Stromal cell of bone marrow (primary cell): ENCODE measurements at regions not wholly inside any gene's neighbourhood (a gene's known extent, or its start where the extent isn't known, plus 50 kb on each side); places are given as distances from the start of the nearest gene placed in this dataset.

Source experiments
- DNase-seq: peaks from one replicate; pipeline ENCODE4 v3.0.0-alpha.2; 2012; ENCODE audit warnings: low read depth

DNA sequence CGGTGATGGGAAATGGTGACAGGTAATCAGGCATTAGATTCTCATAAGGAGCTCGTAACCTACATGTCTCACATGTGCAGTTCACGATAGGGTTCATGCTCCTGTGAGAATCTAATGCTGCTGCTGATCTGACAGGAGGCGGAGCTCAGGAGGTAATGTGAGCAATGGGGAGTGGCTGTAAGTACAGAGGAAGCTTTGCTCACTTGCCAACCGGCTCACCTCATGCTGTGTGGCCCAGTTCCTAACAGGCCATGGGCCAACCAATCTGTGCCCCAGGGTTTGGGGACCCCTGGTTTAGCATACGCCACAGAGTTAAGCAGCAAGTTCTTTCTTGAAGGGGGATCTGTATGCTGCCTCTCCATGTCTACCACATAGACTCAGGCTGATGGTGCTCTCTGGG is 133.1 kb downstream of the IQUB start:
- DNase-seq = no peak

DNA sequence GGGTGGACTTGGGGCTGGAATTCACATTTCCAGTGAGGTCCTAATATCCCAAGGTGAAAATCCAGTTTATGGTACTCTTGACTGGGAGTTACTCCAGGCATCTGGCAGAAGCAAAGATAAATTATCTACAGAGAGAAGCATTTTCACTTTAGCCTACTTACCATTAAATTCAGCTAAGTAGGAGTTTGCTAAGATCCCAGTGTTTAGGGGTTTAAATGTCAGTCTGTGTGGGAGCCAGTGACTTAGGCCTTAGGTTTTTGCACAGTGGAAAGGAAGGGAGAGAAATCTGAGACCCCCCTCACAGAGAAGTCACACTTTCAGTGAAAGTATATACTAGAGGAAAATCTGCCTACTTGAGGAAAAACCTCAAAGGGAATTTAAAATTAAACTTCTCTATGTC is 134.2 kb downstream of the IQUB start:
- no peak for DNase-seq

DNA sequence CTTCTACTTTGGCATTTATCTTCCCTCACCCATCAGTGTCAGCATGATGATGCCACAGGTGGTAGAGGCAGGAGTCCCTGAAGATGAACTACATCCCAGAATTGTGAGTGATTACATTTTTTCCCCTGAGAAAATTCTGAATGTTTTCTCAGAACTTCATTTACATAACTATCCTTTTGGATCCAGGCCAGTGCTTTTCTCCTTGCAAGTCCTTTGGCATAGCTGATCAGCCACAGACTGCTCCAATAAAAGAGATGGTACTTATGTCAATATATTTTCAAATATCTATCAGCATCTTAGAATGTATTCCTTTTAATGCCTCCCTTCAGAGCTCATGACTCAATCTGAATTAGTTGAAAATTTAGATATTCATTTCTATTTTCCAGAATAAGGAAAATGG is 135.5 kb downstream of the IQUB start:
- no peak for DNase-seq

DNA sequence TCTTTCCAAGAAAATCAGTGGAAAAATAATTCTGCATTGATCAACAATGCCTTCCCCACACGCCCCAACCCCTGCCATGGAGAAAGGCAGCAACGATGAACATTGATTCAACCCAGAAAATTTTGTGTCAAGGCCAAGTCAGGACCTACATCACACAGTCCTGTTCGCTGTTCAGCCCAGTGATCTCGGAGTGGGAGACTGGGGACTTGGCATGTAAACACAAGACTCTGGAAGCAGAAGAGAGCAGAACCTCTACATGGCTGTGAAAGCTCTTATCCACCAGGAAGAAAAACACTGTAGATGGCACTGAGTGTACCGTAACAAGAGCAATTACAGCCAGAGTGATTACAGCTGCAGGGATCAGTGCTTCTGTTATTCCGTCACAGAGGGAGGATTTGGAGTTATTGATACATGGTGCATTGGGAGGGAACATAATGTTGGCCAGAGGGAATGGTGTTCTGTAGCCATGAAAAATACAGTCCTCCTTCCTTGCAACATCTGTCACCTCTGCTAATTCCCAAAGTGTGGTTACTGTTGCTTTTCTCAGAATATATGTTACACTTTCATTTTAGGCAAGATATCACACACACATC is 136.6 kb downstream of the IQUB start:
- DNase-seq = no peak

DNA sequence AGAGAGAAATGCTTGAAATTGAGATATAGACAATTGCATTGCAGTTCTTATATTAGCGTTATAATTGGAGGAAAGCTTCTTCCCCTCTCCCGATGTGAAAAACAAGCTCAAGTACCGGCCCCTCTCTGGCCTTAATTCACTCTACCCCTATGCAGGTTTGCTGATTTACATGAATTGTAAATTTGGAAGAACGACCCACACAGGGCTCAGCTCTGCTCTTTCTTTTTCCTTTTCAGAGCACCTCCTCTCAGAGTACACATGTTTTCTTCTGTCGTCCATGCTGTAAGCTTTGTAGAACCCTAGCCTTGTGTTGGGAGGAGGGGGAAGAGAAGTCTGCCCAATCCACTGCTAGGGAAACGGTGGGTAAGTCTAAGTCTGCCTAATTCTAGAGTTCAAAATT is 140.8 kb downstream of the IQUB start:
- DNase-seq = no peak

DNA sequence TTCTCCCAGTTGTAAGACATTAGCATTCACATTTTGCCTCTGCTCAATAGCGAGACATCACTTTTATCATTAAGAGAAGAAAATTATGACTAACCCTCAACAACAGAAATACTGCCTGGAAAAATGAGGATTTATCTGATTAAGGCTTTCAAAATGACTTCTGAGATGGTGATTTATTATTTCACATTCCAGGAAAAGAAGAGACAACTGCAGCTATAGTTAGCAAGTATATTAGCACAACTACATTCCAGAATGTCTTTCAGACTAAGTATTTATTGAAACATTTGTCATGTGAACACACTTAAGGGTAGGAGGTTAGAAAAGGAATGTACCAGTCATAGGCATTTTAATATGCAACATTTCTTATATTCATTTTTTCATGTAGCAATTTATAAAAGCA is 162.0 kb downstream of the IQUB start:
- DNase-seq = no peak

DNA sequence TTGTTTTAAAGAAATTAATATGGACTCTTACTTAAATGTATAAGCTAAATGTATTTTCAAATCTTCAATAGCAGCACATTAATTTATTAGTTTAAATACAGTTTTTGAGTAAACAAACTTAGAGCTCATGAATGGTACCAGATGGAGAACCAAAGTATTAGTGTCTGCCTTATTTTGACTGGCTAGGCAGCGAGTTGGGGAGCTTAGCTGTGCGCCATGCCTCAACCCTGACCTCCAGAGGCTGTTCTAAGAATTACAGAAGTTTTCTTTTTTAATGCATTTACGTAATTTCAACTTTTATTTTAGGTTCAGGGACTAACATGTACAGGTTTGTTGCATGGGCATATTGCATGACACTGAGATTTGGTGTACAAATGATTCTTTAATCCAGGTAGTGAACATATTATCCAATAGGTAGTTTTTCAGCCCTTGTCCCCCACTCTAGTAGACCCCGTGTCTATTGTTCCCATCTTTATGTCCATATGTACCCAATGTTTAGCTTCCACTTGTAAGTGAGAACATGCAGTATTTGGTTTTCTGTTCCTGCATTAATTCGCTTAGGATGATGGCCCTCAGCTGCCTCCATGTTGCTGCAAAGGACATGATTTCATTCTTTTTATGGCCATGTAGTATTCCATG is 166.8 kb downstream of the IQUB start:
- peak; percentile 7 for DNase-seq

DNA sequence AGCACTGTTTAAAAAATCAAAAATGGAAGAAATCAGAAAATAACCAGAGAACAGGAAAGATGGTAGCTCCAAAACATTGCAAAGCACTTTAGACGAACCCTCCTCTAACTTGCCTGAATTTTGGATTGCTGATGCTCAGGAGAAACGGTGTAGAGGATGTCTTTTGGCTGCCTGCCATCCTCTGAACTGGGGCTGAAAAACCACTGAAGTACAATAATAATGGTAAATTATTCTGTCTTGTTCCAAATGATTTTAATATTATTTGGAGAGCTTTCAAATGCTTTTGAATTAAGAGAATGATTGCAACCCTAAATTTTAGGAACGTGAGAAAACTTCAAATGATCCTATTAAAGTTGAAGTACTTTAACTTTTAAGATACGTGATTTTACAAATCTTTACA is 167.3 kb upstream of the SLC13A1 start:
- no peak for DNase-seq

DNA sequence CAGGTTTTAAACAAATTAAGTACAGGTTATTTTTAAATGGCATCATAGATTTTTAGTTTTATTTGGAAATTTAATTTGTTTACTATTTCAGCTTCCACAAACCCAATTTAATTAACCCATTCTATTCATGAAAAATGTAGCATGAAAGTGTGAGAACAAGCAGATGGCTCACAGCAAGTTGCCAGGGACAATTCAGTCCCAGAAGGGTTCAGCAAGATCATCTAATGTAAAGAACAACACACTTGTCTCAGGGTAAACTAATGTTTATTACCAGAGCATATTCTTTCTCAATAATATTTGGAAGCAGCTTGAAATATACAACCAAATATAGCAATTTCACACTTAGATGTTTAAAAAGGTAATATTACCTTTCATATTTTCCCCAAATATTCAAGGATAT is 166.9 kb upstream of the SLC13A1 start:
- no peak for DNase-seq

DNA sequence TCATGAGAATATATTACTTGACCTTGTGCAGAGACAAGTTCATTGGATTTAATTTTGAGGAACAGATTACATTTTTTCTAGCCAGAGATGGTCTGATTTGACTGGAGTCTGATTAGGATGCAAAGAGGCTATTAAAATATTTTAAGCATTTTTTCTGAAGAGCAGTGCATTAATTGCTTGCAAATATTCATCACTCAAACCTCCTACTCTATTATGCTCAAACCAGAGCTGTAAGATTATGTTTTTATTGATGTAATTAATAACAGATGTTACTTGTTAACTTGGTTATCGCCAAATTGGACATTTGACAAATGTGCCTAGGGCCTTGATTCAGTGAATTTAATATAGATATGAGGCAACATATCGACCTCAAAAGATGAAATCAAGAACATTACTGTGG is 160.9 kb upstream of the SLC13A1 start:
- no peak for DNase-seq

DNA sequence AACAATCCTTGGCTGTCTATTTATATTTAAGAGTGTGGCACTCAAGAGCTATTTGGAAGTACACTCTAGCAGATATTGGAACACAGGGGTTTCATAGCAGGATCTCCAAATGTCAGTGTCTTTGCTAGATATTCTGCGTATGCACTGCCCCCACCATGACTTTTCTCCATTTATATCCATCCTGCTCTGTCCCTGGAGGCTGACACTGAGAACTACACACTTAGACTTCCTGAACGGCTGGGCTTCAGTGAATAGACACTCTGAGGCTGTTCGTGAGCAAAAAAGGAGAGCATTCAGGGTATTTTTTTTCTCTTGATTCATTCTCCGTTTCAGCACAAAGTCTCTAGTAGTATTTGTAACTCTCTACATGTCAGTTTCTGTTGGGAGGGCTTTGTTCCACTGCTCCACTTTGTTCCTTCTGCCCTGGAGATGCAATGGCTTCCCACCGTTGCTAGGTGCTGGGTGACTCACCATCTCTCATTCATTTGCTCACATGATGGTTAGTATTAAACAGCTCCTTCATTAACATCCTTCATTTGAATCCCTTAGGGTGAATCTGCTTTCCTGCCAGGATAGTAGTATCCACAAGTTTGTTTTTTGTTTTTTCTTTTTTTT is 155.9 kb upstream of the SLC13A1 start:
- no peak for DNase-seq

DNA sequence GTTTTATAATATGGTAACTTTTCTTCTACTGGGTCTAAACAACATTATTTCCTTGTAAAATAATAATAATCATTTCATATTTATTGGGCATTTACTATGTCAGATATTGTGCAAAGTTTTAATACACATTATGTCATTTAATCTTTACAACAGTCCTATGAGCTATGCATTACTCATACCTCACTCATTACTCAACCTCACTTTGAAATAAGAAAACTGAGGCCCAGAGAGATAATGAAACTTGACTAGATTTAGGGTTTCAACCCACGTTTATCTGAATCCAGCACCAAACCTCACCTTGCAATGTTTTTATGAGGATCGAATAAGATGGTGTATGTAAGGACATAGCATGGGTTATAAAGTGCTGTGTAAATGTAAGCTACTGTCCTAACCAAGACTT is 153.2 kb upstream of the SLC13A1 start:
- no peak for DNase-seq

DNA sequence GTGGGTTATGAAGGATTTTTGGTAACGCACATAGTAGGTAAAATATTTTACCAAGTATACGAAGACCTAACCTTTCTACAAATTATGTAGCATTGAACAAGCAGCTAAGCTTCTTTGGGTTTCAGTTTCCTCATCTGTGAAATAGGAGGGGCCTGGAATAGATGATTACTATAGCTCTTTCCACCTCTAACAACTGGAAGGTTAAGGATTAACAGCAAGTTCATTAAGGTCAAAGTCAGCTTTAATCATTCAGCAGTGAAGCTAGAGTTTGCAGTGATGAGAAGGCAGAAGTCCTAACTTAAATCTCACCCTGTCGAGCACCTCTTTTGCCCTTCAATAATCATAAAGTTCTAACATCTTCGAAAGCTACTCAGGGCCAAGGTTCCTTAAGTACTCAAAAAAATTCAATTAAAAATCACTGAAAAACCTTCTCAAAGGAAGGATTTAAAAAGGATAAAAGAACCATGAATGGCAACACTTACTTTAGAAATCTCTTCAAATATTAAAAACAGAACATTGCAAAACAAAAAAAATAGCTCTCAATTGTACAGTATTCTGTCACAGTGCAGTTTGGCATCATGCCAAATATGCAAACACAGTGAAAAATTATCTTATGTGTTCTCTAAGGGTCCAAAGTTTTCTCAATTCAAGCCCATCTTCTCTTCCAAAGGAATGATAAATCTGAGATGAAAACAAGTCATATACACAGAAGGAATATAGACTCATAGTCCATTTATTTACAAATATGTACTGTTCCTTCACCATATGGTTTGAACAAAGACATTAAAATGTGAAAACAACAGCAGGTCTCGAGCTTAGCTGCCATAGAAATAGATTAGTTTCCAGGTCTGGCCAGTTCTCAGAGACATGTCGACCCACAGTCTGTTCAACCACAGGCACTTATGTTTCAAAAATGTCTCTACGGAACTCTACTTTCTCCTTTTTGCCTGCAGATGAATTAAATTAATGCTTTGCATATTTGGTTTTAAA is 152.0 kb upstream of the SLC13A1 start:
- DNase-seq = no peak

DNA sequence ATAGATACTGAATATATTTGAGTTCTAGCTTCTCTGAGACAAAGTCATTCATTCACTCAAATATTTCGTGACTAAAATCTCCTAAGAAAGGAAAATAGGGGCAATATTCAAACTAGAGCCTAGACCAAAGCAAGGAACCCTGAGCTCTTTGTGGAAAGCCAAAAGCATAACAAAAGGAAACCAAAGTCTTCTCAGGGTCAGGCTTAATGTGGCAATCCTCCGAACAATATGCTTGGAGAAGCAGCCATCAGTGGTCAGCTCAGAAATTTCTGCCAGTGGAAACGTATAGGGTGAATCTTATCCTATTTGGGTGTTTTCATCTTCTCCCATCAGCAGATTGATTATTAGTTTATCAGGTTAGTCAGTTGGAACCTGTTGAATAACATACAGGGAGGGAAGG is 151.3 kb upstream of the SLC13A1 start:
- no peak for DNase-seq

DNA sequence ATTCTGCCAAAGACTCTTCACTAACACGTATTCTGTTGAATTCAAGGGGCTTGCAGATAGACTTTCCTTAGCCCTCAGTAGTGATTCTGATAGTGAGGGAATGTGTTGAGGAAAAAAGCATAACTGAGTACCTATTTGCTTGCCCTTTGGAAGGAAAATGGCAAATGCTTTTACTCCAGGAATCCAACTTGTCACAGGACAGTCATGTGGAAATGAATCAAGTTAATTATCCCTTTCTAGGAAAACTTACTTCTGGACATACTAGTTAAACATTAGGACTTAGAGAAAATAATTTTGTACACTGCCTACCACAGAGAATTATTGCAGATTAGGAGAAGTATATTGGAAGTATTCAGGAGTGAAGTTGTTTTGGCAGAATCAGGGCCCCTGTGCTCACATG is 148.9 kb upstream of the SLC13A1 start:
- DNase-seq = no peak

DNA sequence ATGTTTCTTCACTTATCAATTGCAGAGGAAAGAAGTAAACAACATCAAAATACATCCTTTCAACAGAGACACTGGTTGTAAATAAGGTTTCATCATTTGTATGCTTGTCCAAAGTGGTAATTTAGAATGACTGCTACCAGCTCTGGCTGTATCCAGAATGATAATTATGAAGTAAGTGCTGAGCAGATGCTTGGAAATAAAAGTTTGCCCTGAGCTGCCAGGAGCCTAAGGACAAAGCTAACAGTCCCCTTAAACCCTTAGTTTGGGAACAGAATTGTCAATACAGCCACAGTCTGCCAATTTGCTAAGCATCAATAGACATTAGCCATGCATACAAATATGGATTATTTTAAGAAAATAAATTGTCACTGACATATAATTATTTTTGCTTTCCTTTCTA is 147.0 kb upstream of the SLC13A1 start:
- no peak for DNase-seq

DNA sequence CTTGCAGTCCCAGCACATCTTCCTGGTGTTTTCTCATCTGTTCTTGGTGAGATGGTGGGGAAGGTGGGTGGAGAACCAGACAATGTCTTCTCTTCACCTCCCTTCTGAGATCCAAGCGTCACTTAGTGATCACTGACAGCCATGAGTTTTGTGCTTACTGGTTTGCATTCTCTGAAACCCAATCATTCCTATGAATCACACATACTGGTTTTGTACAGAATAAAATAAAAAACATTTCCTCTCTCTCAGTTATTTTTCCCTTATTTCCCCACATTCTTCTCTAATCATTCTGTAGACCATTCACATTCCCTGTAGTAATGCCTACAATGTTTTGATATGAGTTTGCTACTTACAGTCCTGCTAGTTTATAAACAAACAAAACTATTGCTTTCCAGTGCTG is 143.8 kb upstream of the SLC13A1 start:
- DNase-seq = no peak

DNA sequence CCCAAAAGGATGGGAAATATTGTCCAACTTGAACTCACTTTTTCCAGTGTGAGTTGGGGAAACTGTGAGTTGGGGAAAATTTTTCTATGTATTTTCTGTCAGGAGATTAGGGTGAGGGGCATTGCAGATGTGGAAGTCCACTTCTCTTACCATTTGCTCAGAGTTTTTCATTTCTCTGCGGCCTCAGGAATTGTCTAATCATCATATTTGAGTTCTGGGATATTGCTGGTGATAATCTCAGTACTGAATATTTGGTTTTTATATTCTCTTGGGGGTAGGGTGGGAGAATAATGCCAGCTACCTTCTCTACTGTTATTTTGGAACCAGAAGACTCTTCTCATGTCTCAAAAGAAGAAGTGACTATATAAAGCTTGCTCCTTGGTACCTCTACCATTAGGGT is 141.3 kb upstream of the SLC13A1 start:
- no peak for DNase-seq

DNA sequence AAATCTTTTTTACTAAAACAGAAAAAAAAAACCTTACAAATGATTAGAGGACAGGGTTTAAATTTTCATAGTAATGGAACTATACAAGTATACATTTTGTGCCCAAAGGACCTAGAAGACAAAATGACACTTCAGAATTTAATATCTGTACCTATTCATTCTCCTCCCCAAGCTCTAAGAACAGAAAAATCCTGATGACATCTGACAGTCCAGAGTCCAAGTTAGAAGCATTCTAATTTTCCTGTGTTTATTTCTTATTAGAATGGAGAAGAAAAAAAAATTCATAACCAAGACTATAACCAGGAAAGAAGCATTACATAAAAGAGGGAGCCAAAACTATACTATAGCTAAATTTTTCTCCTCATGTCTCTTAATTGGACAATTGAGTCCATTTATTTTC is 138.9 kb upstream of the SLC13A1 start:
- no peak for DNase-seq

DNA sequence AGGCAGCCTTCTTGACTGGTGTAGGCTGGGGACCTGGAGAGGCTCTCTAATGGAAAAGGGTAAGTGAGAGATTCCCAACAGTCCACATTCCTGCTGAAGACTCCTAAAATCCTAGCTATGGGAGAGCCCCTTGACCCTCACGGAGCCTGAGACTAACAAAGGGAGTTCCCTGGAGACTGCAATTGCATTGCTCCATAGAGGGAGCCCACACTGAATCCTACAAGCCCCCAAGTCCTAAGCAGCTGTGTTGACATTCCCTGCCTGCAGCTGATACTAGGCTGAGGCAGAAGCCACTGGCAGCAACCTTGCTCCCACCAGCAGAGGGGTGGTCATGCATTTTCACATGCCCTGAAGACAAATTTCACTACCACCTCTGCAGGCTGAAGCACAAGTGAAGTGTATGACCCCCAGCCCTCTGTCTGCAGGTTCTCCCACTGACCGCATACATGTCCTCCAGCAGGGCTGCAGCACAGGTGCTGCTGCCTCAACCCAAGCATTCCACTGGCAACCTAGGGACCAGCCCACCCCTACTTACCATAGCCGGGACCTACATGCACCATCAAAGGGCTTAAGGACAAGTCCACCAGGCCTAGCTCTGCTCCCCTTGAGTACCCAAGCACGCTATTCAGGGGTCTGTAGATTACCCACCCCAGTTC is 130.3 kb upstream of the SLC13A1 start:
- no peak for DNase-seq

DNA sequence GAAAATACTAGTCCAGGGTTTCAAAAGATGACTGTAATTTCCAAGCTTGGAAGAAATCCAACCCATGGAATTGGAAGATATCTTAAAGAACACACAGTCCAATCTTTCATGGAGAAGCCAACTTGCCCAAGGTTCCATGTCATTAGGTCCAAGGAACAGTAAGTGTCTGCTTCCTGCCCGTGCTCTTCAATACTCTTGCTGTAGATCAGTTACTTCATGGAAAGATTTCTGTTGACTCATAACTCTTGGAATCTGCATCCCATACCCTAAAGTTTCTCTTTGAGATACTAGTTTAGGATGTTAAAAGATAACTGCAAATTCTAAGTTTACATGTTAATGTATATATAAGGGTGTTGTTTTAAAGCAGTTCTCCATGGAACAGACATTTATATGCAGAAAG is 127.9 kb upstream of the SLC13A1 start:
- DNase-seq = no peak

DNA sequence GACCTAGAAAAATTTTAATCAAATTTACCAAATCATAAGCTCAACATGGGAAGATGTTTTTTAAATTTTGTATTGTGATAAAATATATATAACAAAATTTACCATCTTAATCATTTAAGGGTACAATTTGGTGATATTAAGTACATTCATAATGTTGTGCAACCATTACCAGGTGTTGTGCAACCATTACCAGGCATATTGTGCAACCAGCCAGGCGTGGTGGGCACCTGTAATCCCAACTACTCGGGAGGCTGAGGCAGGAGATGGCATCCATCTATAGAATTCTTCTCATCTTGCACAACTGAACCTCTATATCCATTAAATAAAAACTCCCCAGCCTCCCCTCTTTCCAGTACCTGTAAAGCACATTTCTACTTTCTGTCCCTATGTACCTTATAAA is 124.5 kb upstream of the SLC13A1 start:
- no peak for DNase-seq
